Activated T-cell treated with anti-CD3 and anti-CD28 coated beads for 4 hours (primary cell): ENCODE measurements at regions not wholly inside any gene's neighbourhood (a gene's known extent, or its start where the extent isn't known, plus 50 kb on each side); places are given as distances from the start of the nearest gene placed in this dataset.

Experiments
- DNase-seq: peaks from one replicate; pipeline ENCODE4 v3.0.0-alpha.2; 2020

- DNase-seq: no peak
These were observed 118.3 kb upstream of the USP24 start for GRCh38 chr1:55333461-55333860.

- DNase-seq: no peak
These were observed 116.2 kb upstream of the USP24 start for GRCh38 chr1:55331351-55331750.

- no peak for DNase-seq
These were observed 114.8 kb upstream of the USP24 start for GRCh38 chr1:55329808-55330432.

DNA sequence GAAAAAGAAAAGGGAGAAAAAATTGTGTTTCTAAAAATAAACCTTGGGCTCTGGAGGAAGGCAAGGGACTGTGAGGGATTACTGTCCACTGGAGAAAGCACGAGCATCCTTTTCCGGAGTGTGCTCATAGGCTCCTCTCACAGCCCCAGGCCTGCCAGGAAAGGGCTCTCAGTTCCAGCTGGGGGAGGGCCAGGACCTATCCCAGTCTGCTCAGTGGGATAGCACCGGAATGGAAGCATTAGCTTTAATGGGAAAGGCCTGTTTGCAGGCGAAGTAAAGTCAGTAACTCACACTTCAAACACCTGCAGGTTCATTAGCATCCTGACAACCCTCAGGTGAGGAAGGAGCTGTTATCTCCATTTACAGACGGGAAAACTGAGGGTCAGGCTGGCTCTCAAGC, 113.9 kb upstream of the USP24 start:
- no peak for DNase-seq

DNA sequence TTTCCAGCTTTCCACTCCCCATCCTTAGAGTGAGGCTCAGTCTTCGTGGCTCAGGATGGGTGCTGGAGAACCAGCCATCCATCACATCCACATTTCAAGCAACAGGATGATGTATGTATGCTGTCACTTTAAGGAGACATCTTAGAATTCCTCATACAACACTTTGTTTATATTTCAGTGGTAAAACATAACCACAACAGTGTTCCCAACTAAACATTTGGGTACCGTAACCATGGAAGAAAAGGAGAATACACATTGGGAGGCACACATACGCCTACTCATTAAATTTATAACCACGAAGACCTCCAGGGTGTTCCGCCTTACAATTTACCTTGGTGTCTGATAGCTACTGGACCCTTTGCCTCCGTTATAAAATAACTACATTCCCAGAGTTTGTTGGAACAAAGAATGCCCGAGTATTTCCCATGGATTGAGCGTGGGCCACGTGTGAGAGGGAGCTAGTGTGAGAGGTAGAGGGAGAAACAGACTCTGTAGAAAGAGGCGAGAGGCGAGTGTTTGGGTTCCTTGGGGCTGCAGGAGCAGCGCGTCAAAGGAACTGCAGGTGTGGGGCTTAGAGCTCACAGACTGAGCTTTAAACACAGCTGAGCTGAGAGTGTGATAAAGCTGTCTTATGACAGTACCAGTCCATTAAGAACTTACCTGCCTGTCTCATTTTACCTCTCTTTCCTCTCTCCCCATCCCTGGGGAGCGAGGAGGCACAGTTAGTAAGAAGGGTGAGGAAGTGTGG, 111.5 kb upstream of the USP24 start:
- no peak for DNase-seq

- no peak for DNase-seq
These were observed 108.6 kb upstream of the USP24 start for GRCh38 chr1:55323760-55324159.

DNA sequence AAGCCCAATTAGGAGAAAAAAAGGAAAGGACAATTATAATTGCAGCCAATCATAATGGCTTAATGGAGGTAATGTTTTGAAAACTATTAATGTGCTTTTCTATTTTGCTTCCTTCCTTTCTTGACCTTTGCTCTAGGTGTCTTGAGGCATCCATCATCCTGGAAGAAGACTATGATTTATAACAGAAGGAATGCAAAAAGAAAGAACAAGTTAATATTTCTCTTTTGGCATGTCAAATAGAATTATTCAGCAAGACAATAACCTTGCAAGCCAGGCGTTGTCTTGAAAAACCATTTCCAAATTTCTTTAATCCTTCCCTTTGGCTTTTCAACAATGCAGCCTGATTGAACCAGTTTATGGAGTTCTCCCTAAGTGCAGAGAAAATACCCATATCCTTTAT, 107.7 kb upstream of the USP24 start:
- DNase-seq: no peak

- no peak for DNase-seq
These were observed 106.8 kb upstream of the USP24 start for GRCh38 chr1:55321942-55322341.

DNA sequence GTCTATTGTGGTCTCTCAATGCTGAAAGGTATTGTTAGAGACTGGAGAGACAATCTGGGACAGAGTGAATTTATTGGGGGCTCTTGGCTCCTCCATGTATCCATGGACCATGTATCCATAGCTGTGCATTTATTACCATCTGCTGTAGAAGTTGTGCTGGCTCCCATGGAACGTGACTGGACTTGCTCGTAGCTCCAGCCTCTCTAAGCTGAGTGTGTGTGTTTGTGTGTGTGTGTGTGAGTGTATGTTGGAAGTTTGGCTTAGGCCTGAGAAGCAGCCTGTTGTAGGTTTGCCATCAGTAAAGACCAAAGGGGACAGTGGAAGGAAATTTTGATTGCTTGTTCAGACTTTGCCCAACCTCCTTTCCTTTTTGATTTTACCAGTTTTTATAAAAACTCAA, 105.7 kb upstream of the USP24 start:
- no peak for DNase-seq

- DNase-seq: no peak
These were observed 103.1 kb upstream of the USP24 start for GRCh38 chr1:55318116-55318817.

GRCh38 chr1:55317673-55318072, 102.5 kb upstream of the USP24 start:
- DNase-seq: no peak

DNA sequence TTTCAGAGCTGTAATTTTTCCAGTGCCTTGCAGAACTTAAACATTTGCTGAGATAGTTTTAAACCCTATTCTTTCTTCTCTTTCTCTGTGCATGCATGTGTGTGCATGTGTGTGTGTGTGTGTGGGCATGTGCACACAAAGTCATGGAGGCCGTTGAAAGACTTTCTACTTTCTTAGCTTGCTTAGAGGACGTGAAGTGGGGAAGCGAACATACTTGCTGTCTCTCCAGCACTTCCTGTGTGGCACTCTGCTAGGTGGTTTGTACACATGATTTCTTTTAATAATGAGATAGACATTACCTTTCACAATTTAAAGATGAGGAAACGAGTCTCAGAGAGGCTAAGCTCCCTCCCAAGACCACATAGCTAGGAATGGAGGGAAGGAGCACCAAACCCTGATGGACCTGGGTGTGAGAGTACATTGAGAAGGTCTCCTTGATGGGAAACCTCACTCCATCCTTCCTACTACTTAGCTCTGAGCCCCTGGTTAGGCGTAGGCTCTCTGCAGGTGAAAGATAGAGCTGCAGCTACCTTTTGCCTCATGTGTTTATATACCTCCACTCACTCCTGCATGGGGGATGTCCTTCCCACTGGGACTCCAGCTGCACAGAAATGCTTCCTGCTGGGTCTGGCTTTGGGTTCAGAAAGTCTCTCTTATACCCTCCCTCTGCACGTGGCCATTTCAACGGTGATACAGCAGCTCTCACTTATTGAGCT, 101.9 kb upstream of the USP24 start:
- DNase-seq: no peak

- no peak for DNase-seq
These were observed 101.3 kb upstream of the USP24 start for GRCh38 chr1:55316502-55316901.

DNA sequence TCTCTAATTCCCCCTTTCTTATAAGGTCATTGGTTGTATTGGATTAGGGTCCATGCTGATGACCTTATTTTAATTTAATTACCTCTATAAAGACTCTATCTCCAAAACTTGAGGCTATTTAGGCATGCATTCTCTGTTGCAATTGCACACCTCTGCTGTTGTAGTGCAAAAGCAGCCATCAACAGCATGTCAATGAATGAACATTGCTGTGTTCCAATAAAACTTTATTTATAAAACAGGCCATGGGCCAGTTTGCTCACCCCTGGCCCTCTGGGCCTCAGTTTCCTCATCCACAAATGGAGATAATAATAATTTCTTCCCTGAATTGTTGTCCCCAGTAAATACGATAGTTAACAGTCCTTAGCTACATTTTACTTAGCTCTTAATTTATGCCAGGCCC, 100.4 kb upstream of the USP24 start:
- DNase-seq: no peak

GRCh38 chr1:55314740-55315139, 99.6 kb upstream of the USP24 start:
- no peak for DNase-seq

DNA sequence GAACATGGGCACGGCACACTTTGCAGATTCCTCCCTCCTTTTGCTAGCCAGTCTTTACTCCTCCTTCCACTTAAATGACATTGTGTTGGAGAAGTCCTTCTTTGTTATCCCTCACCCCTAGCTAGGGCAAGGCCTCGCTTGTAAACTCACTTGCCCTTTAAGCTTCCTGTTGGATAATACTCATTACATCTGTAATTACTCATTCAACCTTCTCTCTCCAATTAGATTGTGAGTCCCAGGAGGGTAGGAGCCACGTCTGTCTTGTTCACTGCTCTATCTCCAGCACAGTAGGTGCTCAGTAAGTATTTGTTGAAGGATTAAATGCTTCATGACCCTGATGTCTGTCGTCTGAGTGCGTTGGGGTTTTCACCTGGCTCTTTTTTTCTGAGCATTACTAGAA, 98.7 kb upstream of the USP24 start:
- no peak for DNase-seq

DNA sequence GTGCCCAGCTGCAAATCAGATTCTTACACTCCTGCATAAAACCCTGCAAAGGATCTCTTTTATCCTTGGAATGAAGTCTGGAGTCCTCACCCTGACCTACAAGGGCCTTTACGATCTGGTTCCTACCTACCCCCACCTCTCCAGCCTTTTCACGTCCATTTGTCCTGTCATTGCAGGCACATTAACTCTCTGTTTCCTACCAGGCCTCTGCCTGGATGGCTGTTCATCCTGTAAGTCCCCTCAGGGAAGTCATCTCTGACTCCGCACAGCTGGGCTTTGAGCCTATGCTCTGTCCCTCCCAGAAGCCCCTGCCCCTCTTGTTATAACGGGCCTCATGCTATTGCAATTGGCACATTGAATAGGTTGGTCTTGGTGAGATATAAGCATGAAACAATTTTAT, 96.8 kb upstream of the USP24 start:
- DNase-seq: no peak

DNA sequence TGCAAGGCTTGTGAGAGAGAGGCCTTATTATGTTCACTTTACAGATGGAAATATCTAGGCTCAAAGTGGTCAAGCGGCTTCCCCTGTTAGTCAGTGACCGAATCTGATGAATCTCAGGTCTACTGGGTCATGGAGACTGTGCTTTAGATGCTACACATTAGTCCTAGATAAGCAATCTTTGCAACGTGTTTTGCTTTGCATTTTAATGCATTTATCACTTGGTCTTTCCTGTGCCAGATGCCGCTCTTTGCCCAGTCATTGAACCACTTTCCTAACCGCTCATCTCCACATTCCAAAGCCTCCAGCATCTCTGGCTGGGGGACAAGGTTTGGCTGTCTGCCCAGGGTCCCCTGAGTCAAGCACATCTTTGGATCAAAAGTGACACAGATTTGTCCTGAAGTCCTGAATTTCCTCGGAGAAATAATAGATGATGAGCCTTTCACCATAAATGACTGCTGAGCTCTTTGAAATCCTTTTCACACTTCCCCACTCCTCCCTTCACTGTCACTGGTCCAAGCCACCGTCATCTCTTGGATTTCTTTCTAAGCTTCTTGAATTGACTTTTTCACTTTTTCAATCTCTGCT, 96.0 kb upstream of the USP24 start:
- DNase-seq: no peak

DNA sequence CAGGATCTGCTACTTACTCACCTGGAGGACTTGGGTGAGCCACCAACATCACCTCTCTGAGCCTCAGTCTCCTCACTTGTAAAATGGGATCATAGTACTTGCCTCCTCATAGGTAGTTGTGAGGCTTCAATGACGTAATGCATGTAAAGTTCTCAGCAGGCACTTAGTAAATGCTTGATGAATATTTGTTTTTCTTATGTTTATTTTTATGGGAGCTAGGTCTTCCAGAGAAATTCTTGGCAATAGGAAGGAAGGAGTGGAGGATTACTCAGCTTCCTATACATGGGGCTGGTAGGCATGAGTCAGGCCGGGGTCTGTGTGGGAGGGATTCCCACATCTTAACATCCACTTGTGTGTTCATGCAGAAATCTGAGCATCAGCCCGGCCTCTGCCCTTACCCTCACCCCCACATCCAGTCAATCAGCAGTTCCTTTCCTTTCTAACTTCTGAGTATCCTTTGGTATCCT, 95.4 kb upstream of the USP24 start:
- no peak for DNase-seq

- DNase-seq: no peak
These were observed 94.8 kb upstream of the USP24 start for GRCh38 chr1:55309786-55310504.

GRCh38 chr1:55309053-55309452, 93.9 kb upstream of the USP24 start:
- DNase-seq: no peak

DNA sequence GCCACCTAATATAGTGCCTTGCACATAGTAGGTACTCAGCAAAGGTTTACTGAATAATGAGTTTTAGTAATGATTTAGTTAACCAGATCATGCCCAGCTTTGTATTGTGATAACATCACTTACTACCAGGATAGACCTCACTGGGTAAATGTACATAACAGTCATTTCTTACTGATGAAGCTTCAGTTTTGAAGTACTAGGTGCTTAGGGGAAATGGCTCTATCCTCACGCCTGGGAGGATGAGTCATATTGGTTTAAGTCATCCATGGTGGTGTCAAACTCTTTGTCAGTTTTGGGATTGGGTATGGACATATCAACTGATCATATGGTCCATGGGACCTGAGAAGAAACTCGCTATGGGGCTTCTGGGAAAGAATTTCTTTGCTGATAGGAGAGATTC, 90.6 kb upstream of the USP24 start:
- no peak for DNase-seq
